GM21786 (cell line): ENCODE measurements at regions not wholly inside any gene's neighbourhood (a gene's known extent, or its start where the extent isn't known, plus 50 kb on each side); places are given as distances from the start of the nearest gene placed in this dataset.
"Not testable (repeated sequence)": the region's sequence is repeated elsewhere in the genome, so short reads cannot be mapped to it uniquely, and the experiment has no call there.

Experiments used
- ATAC-seq: cut with Tn5 transposase; IDR thresholded peaks from one replicate; pipeline ENCODE4 v1.9.1; 2021; ENCODE audit not compliant: unreplicated experiment

DNA sequence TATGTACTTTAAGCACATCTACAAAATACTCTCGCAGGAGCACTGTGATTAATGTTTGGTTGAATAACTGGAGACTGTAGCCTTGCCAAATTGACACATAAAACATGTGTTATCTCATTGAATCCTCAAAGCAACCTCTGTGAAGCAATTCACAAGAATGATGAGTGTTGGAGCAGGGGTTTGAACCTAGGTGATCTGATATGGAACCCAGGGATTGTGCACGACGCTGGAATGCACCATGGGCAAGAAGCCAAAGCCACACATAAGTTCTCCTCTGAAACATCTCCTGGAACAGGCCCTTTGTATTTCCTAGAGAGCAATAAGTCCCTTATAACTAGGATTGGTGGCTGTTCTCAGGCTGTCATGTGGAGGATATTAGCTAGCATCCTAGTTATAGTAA, 124.6 kb upstream of the IVNS1ABP start:
- no peak for ATAC-seq

DNA sequence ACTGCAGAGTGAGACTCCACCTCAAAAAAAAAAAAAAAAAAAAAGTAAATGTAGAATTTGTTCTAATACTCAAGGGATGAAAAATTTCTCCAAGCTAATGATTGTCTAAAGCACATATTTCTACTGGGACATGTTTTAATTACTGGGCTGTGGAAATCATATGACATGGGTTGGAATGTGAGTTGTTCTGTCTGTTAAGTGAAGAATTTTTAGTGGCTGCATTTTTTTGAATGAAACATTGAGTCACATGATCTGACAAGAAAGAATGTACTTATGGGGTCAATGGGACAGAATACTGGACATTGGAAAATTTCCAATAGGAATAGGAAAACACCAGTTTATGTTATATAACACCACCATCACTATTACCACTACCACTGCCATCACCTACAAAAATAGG, 123.8 kb upstream of the IVNS1ABP start:
- ATAC-seq: no peak

DNA sequence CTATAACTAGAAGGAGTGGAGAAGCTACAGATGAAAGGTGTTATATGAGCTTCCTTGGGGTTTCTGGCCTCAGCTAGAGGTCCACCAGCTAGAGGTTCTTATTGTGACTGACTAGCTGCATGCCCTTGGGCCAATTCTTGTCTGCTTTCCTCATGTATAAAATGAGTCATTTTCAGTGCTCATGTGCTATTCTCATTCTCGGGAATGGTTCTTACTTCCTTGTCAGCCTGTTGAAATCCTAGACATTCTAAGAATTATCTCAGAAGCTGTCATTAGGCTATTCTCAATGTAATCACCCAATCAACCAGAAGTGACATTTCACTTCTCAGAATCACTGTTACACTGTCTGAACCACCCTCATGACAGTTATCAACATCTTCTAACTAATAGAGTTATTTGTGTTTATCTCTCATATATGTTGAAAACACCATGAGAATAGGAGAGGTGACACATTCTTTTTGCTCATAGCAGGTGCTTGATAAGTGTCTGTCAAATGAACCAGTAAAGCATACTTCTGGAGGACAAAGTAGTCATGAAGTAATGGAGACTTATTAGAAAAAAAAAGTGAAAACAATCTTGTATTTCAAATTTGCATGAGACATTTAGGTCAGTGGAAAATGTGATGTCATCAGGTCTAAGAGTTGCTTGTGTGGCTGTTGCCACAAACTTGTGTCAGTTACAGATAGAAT, 122.8 kb upstream of the IVNS1ABP start:
- peak; percentile 88 for ATAC-seq

DNA sequence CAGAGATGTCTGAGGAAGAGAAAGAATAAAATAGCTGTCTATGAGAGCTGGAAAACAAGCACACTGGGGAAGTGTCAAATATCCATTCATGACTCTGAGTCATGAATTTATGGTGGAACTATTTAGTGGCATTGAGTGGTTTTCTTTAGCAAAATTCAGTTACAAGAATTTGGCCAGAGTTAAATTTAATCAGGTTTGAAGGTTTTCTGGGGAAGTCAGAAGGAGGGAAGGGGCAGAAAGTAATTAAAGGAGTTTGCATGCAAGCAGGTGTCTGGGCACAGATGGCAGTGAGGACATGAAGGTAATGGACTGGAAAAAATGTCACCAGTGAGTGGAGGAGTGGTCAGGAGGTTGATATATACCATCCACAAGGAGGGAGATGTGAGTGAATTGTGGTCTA, 121.9 kb upstream of the IVNS1ABP start:
- no peak for ATAC-seq

DNA sequence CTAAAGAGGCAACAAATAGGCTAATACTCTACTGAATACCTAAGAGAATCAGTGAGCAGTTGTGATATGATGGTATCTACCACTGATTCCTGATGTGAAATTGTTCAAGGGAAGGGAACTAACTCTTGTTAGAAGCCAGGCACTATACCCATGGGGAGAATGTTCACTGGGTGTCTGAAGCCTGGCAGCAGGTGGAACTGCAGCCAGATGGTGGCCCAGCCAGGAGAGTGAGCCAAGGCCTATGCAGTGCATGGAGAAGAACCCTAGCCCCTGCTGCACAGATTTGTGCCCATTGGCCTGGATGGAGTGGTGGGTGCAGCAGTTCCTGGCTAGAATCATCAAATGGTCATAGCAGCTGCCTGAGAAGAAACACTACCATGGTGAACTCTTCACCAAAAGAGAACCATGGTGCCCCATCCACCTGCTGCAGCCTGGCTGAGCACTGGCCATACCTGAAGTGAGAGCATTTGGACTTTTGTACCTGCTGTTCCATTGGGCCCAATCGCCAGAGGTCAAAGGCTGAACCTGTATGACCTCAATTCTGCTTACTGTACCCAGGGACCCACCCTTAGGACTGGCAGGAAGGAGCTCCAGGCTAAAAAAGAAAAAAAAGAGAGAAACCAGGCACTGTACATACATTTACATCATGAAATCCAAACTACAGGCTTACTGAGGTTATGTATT, 118.8 kb upstream of the IVNS1ABP start:
- no peak for ATAC-seq

DNA sequence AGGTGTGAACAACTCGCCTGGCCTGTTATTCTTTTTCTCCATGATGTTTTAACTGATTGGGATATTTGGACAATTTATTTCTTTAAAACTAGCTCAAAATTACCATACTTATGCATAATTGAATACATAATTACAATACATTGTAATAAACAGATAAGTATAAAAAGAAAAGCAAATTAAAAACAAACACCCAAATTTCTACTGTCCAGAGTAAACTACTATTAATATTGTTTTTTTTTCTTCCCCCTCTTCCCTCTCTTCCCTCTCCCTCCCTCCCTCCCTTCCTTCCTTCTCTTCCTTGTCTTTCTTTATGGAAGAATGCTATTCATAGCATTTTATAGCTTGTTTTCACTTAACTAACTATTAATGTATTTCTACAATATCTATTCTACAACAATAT, 117.7 kb upstream of the IVNS1ABP start:
- no peak for ATAC-seq

DNA sequence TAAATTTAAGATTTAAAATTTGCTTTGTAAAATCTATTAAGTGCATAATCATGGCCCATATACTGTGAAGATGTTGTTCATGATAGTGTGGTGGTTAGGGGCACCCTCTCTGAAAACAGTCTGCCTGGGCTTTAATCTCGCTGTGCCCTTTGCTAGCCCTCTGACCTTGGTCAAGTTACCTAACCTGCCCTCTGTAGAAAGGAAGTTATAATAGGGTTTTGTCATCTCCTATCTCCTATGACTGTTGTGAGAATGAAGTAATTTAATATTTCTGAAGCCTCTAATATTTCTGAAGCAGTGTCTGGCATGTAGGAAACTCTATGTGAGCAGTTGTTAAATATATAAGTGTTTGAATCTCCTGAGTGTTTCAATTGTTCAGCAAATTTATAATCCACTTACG, 116.6 kb upstream of the IVNS1ABP start:
- no peak for ATAC-seq

DNA sequence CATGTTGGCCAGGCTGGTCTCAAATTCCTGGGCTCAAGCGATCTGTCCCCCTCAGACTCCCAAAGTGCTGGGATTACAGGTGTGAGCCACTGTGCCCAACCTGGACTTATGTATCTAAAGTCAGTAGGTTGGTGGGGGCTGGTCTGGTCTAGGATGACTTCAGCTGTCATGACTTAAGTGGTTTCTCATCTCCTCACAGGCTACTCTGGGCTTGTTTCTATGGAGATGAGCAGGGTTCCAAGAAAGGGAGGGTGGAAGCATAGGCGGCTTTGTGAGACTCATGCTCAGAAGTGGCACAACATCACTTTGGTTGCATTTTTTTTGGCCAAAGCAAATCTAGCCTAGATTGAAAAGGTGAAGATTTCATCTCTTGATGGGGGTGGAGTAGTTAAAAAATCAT, 115.9 kb upstream of the IVNS1ABP start:
- no peak for ATAC-seq

DNA sequence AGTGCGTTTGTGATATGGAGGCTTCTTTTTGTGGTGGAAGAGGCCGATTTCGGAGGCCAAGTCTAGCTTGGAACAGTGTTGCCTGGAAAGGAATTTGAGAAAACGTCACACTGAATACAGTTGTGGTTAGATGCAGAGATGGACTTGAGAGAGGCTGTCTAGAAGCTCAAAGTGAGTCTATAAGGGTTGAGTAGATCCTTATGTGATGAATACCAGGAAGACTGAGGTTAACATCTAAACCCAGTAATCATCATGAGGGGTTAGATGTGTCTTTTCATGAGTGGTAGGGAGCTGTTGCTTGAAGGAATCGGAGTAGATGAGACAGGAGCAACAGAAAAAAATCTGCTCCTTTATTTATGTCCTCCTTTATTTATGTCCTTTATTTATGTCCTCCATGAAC, 114.6 kb upstream of the IVNS1ABP start:
- ATAC-seq: no peak

DNA sequence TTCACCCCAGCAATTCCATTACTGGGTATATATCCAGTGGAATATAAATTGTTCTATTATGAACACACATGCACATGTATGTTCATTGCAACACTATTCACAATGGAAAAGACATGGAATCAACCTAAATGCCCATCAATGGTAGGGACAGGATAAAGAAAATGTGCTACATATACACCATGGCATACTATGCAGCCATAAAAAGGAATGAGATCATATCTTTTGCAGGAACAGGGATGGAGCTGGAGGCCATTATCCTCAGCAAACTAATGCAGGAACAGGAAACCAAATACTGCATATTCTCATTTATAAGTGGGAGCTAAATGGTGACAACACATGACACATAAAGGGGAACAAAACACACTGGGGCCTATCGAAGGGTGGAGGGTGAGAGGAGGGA, 112.6 kb upstream of the IVNS1ABP start:
- ATAC-seq: not testable (repeated sequence)

DNA sequence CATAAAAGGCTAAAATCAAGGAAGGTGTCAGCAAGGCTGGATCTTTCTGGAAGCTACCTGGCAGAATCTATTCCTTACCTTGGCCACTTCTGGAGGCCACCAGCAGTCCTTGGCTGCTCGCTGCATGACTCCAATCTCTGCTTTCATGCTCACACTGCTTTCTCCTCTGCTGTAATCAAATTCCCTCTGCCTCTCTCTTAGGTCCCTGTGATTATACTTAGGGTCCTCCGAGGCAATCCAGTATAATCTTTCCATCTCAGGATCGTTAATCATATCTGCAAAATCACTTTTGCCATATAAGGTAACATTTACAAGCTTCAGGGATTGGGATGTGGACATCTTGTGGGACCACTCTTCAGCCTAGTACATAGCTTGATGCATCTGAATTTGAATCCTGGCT, 110.7 kb upstream of the IVNS1ABP start:
- ATAC-seq: no peak

DNA sequence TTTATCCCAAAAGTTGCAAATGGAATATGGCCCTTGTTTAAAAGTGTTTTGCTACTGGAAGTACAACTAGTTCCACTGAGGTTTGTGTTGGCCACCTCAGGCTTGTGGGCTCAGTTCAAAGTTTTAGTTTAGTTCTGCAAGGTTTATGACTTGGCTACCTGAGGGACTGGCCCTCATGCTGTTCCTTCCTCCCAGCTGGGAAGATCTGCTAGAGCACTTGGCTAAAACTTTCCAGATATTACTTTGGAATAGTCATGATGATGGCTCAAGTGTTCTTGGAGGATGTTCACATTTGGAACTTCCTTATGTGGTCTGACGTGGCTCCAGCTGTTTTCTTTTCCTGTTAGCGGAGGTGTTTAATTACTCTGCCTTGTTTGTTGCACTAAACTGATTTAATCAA, 110.2 kb upstream of the IVNS1ABP start:
- ATAC-seq: no peak

DNA sequence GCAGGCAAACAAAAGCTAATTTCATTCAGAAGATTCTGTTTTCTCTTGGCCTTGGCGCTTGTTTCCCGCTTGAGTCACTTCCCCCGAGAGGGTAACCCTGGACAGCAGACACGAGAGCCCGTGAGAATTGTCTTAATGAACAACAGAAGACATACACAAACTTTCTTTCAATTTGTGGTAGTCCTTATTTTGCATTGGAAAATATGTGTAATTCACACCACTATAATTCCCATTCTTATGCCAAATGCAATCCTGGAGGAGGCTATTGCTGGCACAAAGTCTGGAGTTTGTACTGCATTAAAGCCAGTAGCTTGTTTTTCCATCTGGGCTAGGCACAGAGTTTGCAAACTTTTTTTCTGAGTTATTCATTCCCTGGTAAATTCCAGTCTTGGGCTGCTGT, 109.8 kb upstream of the IVNS1ABP start:
- no peak for ATAC-seq

DNA sequence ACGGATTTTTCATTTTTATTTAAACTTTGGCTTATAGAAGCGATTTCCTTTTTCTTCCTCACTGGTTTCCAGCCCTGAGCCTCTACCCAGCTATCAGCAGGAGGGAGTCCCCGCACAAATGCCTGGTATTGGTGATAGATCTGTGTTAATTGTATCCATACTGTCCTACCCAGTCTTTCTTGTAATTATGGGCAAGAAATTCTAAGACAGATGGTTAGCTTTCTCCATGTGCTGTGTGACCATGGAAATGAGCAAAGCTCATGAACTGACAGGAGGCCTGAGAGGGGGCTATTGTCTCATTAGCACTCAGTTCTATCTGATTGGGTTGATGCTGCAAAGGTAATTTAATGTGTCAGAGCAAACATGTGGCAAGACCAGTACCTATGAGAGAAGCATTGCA, 108.1 kb upstream of the IVNS1ABP start:
- no peak for ATAC-seq

DNA sequence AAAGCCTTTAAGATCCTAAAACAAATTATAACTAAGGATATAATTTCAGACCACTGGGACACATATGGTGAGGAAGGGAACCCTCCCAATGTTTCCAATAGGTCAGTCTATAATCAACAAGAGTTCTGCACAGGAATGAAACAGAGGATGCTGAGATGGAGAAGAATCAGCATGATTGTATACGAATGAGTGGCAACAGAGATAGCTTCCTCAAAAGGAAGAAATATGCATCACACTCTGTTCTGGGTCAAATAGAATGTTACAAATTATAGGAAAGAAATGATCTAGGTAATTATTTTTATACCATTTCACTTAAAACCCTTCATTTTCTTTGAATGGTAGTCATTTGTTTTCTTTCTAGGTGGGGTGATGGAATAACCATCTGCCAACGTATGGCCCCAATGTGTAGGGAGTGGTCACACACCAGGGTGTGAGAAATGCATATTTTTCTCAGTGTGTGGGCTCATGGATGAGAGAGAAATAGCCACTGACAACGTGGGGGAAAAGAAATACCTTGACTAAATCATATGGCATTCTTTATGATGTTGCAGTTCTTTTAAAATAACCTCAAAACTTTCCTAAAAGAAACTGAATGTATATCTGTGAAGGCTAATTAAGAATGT, 104.6 kb upstream of the IVNS1ABP start:
- no peak for ATAC-seq

DNA sequence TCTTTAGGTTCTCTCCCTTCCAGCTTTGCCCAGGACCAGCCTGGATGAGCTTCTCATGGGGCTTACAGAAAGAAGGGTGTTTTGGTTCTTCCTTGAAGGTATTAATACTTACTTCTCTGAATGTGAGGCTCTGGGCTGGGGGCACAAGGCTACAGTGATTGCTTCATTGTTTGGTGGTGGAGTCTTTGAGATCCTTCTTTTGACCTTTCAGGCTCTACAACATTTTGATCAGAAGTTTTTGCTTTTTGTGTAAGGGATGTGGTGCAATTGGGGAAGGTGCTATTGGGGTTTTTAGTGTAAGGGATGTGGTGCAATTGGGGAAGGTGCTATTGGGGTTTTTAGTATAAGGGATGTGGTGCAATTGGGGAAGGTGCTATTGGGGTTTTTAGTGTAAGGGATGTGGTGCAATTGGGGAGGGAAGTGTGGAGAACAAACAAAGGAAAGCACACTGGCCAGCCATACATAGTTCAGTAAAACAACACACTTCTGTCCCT, 103.6 kb upstream of the IVNS1ABP start:
- no peak for ATAC-seq

DNA sequence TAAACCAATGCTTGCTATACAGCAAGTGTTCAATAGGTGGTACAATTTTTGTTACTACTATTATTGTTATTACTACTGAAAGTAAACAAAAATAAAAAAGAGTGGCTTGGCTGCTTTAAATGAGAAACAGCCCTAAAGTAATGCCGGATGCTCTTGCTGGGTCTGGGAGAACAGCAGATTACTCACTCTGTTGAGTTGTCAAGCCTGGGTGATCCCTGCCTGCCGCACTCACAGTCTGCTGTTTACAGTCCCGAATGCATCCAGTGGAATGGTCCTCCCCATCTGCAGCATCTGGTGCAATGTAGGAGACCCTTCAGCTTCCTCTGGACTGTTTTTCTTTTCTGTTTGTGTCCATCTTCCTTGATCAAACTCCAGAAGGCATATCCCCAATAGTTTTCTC, 102.7 kb upstream of the IVNS1ABP start:
- ATAC-seq: no peak

DNA sequence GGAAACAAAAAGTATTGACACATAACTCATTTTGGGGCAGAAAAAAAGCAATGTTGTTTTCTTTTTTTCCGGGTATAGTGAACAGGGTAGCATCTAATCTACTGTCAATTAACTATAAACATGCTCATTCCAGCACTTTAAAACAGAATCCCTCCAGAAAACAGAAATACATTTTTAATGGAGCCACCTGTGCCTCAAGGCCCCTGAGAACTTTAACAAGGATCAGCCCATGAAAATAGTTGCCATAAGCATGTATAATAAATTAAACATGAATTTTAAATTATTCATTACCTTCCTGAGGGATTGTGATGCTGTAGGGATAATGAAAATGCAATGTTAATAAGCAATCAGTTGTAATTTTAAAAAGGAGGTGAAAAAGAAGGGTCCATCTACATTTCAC, 101.4 kb upstream of the IVNS1ABP start:
- no peak for ATAC-seq

DNA sequence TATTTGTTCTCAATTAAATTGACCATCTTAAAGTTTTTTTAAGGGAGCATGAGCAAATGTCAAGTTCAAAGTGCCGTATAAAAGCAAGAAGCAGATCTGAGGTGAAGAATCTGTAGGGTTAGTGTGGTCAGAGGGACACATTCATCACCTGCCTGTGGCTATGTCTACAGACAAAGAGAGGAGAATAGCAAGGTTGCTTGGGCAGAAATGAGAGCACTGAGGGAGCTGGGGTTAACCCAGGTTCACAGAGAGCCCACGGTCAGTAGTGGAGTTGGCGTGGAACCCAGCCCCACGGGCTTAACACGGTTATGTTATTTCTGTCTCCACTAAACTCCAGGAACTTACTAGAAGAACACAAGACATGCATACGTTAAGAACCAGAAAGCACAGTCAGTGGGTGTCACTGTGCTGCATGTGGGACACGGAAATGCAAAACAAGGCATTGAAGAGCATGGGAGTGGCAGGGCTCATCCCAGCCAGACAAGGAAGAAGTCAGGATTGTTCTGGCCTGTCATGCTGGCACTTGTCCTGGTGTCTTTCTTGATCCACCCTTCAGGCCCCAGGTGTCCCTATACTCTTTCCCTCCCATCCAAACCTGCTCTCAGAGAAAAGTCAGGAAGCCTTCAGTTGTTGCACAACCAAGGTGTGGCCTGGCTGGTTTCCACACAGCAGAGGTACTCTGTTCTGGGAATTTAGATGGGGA, 95.5 kb upstream of the IVNS1ABP start:
- ATAC-seq: no peak

DNA sequence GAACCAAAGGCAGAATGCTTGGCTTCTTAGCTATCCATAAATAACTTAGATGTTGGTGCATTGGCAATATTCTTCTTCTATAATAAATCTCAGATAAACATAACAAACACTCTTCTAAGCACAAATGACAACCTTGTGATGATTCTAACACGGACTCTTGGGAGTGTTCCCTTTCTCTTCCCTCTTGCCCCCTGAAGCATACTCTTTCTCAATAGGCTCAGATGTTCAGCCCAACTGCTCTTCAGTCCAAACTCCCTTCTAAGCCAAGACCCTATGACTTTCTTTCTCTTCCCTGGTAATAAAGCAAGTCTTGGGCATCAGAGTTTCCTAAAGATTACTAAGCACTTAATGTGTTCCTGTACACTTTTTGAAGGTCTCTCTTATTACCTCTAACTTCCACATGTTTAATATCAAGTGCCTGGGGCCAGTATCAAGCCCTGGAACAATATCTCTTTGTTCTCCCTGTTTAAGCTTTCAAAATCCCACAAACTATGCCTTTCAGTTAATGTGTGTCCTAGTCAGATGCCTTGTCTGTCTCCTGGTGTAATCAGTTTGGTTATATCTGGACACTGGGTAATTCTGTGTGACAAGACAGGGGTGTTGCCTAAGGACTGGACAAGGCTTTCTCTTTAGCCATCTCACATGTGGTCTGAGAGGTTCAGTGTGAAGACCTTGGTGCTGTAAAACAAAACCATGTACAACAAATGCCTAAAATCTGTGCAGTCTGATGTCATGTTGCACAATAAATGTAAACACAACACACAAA, 92.9 kb upstream of the IVNS1ABP start:
- ATAC-seq: no peak

DNA sequence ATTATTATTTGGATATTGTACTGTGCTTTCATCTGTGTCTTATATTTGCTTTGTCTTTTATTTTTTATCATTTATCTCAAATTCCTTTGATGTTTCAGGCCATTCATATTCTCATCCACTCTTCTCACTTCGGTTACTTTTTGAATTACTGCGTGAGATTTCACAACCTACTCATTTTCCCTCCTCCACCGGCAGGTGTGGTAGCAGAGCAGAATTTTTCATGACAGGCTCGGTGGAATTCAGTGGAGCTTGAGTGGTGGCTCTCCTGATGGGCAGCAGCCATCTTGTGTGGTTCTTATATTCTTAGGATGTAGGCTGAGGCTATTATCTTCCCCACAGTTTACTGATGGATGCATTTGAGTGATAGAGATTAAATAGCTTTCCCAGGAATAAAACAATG, 92.3 kb upstream of the IVNS1ABP start:
- no peak for ATAC-seq
